Middle frontal gyrus (tissue), 1 donor: ENCODE measurements at regions not wholly inside any gene's neighbourhood (a gene's known extent, or its start where the extent isn't known, plus 50 kb on each side); places are given as distances from the start of the nearest gene placed in this dataset.
A peak's percentile ranks its signal among the peaks of the same experiment; 100 is the strongest.
"Not testable (repeated sequence)": the region's sequence is repeated elsewhere in the genome, so short reads cannot be mapped to it uniquely, and the experiment has no call there.

Experiments
- DNase-seq: peaks from one replicate; pipeline ENCODE4 v3.0.0-alpha.2; 2015; ENCODE audit warnings: low spot score; ENCODE audit errors: extremely low spot score

GRCh38 chr9:106486685-106487084 lies 376.3 kb upstream of the ZNF462 start:
- no peak for DNase-seq

- no peak for DNase-seq
Observed at GRCh38 chr9:106487266-106487665, 375.7 kb upstream of the ZNF462 start.

GRCh38 chr9:106492126-106492525 lies 370.8 kb upstream of the ZNF462 start:
- DNase-seq = not testable (repeated sequence)

GRCh38 chr9:106500171-106500570 lies 362.8 kb upstream of the ZNF462 start:
- no peak for DNase-seq

- DNase-seq = not testable (repeated sequence)
Observed at GRCh38 chr9:106501210-106501609, 361.8 kb upstream of the ZNF462 start.

- no peak for DNase-seq
Observed at GRCh38 chr9:106502930-106503329, 360.0 kb upstream of the ZNF462 start.

- DNase-seq = no peak
Observed at GRCh38 chr9:106503759-106504158, 359.2 kb upstream of the ZNF462 start.

- DNase-seq = no peak
Observed at GRCh38 chr9:106526716-106527204, 336.2 kb upstream of the ZNF462 start.

- no peak for DNase-seq
Observed at GRCh38 chr9:106528158-106528557, 334.8 kb upstream of the ZNF462 start.

GRCh38 chr9:106529616-106530015 lies 333.4 kb upstream of the ZNF462 start:
- no peak for DNase-seq

GRCh38 chr9:106531491-106531890 lies 331.5 kb upstream of the ZNF462 start:
- no peak for DNase-seq

- DNase-seq = no peak
Observed at GRCh38 chr9:106532306-106533015, 330.5 kb upstream of the ZNF462 start.

GRCh38 chr9:106534800-106535199 lies 328.2 kb upstream of the ZNF462 start:
- DNase-seq = no peak

GRCh38 chr9:106535439-106535838 lies 327.5 kb upstream of the ZNF462 start:
- peak; percentile 10 for DNase-seq

GRCh38 chr9:106557996-106558667 lies 304.8 kb upstream of the ZNF462 start:
- DNase-seq = no peak

GRCh38 chr9:106560540-106560939 lies 302.4 kb upstream of the ZNF462 start:
- DNase-seq = no peak

- no peak for DNase-seq
Observed at GRCh38 chr9:106575823-106576222, 287.1 kb upstream of the ZNF462 start.

- DNase-seq = no peak
Observed at GRCh38 chr9:106576232-106576760, 286.7 kb upstream of the ZNF462 start.

GRCh38 chr9:106577121-106577520 lies 285.8 kb upstream of the ZNF462 start:
- DNase-seq = no peak

GRCh38 chr9:106580546-106580945 lies 282.4 kb upstream of the ZNF462 start:
- no peak for DNase-seq

- no peak for DNase-seq
Observed at GRCh38 chr9:106581973-106582372, 281.0 kb upstream of the ZNF462 start.

- no peak for DNase-seq
Observed at GRCh38 chr9:106583751-106584150, 279.2 kb upstream of the ZNF462 start.

- DNase-seq = no peak
Observed at GRCh38 chr9:106587042-106587441, 275.9 kb upstream of the ZNF462 start.
